Endothelial cell of umbilical vein (primary cell): ENCODE measurements at regions not wholly inside any gene's neighbourhood (a gene's known extent, or its start where the extent isn't known, plus 50 kb on each side); places are given as distances from the start of the nearest gene placed in this dataset.

Experiments used
- BruUV-seq: library from RNA; stranded (reverse); fragments of 400-500 nt; replicated peaks from 2 replicates; lab custom pipeline; 2021; lab: Mats Ljungman, UMichigan
- CTCF ChIA-PET: fragments of 300-600, 350-600 bp; sonication (Branson Sonifier 250); formaldehyde crosslinking; loops from one replicate; lab custom pipeline; 2021; ENCODE audit warnings: antibody characterized with exemption, inconsistent platforms; lab: Charles Lee
- POLR2A ChIA-PET: fragments of 300-600, 350-600 bp; sonication (Branson Sonifier 250); formaldehyde crosslinking; loops from one replicate; lab custom pipeline; 2021; ENCODE audit warnings: antibody characterized with exemption, inconsistent platforms; lab: Charles Lee
- DNase-seq: peaks from one replicate; pipeline ENCODE4 v3.0.0-alpha.2; 2011; ENCODE audit warnings: low read depth, low spot score
- FAIRE-seq: peaks from 2 replicates; lab custom pipeline; 2011; peaks lifted over from hg19 to GRCh38; lab: Jason Lieb, UNC
- H2AFZ ChIP-seq: 2 replicates; pipeline ENCODE4 v1.6.0; 2012; ENCODE audit warnings: low read depth, low read length, control low read depth, inconsistent platforms
- H3K27ac ChIP-seq: 2 replicates; pipeline ENCODE4 v1.5.1; 2011; ENCODE audit warnings: low read depth, mild to moderate bottlenecking, control low read depth, low read length, moderate library complexity; ENCODE audit not compliant: insufficient read depth
- H3K27me3 ChIP-seq, 2 experiments: 2 replicates each; pipeline versions ENCODE4 v1.6.0 to v1.6.1; 2011; ENCODE audit warnings: low read length in 2 of 2, mixed read lengths in 1 of 2; ENCODE audit not compliant: control insufficient read depth in 2 of 2, insufficient read depth in 2 of 2
- H3K36me3 ChIP-seq, 2 experiments: 2 replicates in 1 of 2; 3 replicates in 1 of 2; pipeline ENCODE4 v1.5.1; 2011; ENCODE audit warnings: low read length in 2 of 2, mild to moderate bottlenecking in 1 of 2, moderate library complexity in 1 of 2; ENCODE audit not compliant: control insufficient read depth in 2 of 2, insufficient read depth in 2 of 2; ENCODE audit errors: extremely low read depth in 1 of 2
- H3K4me1 ChIP-seq: 3 replicates; pipeline ENCODE4 v1.5.1; 2011; ENCODE audit warnings: mild to moderate bottlenecking, low read length; ENCODE audit not compliant: control insufficient read depth, insufficient read depth; ENCODE audit errors: extremely low read depth
- H3K4me2 ChIP-seq: 2 replicates; pipeline ENCODE4 v1.6.1; 2011; ENCODE audit warnings: low read length, control low read depth, mixed read lengths; ENCODE audit not compliant: insufficient read depth
- H3K4me3 ChIP-seq, 3 experiments: fragments of 200-600 bp in 1 of 3; sonication (generic), shearing (Covaris generic) in 1 of 3; replicated peaks in 1 of 3; 2 replicates each; pipeline ENCODE4 v1.5.1; 2011 to 2016; ENCODE audit warnings: control low read depth in 3 of 3, low read length in 3 of 3, mild to moderate bottlenecking in 2 of 3, inconsistent platforms in 1 of 3, low read depth in 1 of 3, moderate library complexity in 1 of 3; ENCODE audit not compliant: insufficient read depth in 1 of 3
- H3K79me2 ChIP-seq: 2 replicates; pipeline ENCODE4 v1.6.0; 2012; ENCODE audit warnings: low read length, inconsistent platforms; ENCODE audit not compliant: control insufficient read depth, insufficient read depth
- H3K9ac ChIP-seq: replicated peaks from 2 replicates; pipeline ENCODE3; 2011; ENCODE audit warnings: low read length, control low read depth; ENCODE audit not compliant: insufficient read depth; ENCODE audit errors: extremely low read depth
- H3K9me1 ChIP-seq: replicated peaks from 3 replicates; pipeline ENCODE4 v1.6.0; 2011; ENCODE audit warnings: mild to moderate bottlenecking, low read length; ENCODE audit not compliant: control insufficient read depth, insufficient read depth; ENCODE audit errors: extremely low read depth
- H3K9me3 ChIP-seq: replicated peaks from 2 replicates; pipeline ENCODE4 v1.5.1; 2012; ENCODE audit warnings: low read length, inconsistent platforms; ENCODE audit not compliant: control insufficient read depth, insufficient read depth
- H4K20me1 ChIP-seq: replicated peaks from 2 replicates; pipeline ENCODE3; 2011; ENCODE audit warnings: mild to moderate bottlenecking, low read length; ENCODE audit not compliant: control insufficient read depth, insufficient read depth; ENCODE audit errors: extremely low read depth
- EZH2 ChIP-seq: IDR thresholded peaks from 2 replicates; pipeline ENCODE4 v1.6.1; 2012; ENCODE audit warnings: borderline replicate concordance, low read depth, mild to moderate bottlenecking, moderate library complexity, low read length, inconsistent platforms; ENCODE audit not compliant: severe bottlenecking
- FOS ChIP-seq: IDR thresholded peaks from 2 replicates; pipeline ENCODE4 v1.6.1; 2011; ENCODE audit warnings: mild to moderate bottlenecking, low read length, moderate library complexity, borderline replicate concordance; ENCODE audit not compliant: insufficient read depth
- GATA2 ChIP-seq: IDR thresholded peaks from 2 replicates; pipeline ENCODE4 v1.7.0; 2011; ENCODE audit warnings: low read depth, mild to moderate bottlenecking, moderate library complexity, mixed read lengths, low read length; ENCODE audit not compliant: insufficient read length, insufficient read depth
- JUN ChIP-seq: IDR thresholded peaks from 2 replicates; pipeline ENCODE4 v1.6.1; 2011; ENCODE audit warnings: borderline replicate concordance, low read depth; ENCODE audit not compliant: insufficient read length, insufficient read depth
- MYC ChIP-seq: IDR thresholded peaks from one replicate; pipeline ENCODE4 v1.6.1; 2011; ENCODE audit warnings: mild to moderate bottlenecking, low read depth, low read length
- POLR2A ChIP-seq: IDR thresholded peaks from 2 replicates; pipeline ENCODE4 v1.6.1; 2012; ENCODE audit warnings: low read depth, mild to moderate bottlenecking, control low read depth, low read length
- POLR2AphosphoS5 ChIP-seq: IDR thresholded peaks from 2 replicates; pipeline ENCODE4 v1.6.1; 2012; ENCODE audit warnings: low read depth, mild to moderate bottlenecking, control low read depth, low read length, moderate library complexity; ENCODE audit not compliant: insufficient read depth
- dilution Hi-C: fragments of 300-500 bp; cut with MboI; formaldehyde crosslinking; loops from one replicate; pipeline ENCODE4 v1.15.0; 2019; ENCODE audit warnings: low sequenced_read_pairs; ENCODE audit not compliant: extremely low pct_ligation_motif_present
- intact Hi-C: fragments of 100-400 bp; cut with micrococcal nuclease; formaldehyde crosslinking; loops from one replicate; pipeline ENCODE4 v1.10.0; 2022
- TF ChIP-seq, protein P1 (sequence below), 2 donors: IDR thresholded peaks; 1 replicate in 1 of 2; 2 replicates in 1 of 2; pipeline ENCODE4 v1.5.1; 2011; ENCODE audit warnings: low read length in 2 of 2, mild to moderate bottlenecking in 2 of 2, moderate library complexity in 2 of 2, control low read depth in 1 of 2, inconsistent platforms in 1 of 2, low read depth in 1 of 2; ENCODE audit not compliant: insufficient read depth in 1 of 2; ENCODE audit errors: extremely low read depth in 1 of 2
- TF ChIP-seq, protein P2 (sequence below): IDR thresholded peaks from 2 replicates; pipeline ENCODE4 v1.6.1; 2011; ENCODE audit not compliant: insufficient read depth, insufficient read length

DNA sequence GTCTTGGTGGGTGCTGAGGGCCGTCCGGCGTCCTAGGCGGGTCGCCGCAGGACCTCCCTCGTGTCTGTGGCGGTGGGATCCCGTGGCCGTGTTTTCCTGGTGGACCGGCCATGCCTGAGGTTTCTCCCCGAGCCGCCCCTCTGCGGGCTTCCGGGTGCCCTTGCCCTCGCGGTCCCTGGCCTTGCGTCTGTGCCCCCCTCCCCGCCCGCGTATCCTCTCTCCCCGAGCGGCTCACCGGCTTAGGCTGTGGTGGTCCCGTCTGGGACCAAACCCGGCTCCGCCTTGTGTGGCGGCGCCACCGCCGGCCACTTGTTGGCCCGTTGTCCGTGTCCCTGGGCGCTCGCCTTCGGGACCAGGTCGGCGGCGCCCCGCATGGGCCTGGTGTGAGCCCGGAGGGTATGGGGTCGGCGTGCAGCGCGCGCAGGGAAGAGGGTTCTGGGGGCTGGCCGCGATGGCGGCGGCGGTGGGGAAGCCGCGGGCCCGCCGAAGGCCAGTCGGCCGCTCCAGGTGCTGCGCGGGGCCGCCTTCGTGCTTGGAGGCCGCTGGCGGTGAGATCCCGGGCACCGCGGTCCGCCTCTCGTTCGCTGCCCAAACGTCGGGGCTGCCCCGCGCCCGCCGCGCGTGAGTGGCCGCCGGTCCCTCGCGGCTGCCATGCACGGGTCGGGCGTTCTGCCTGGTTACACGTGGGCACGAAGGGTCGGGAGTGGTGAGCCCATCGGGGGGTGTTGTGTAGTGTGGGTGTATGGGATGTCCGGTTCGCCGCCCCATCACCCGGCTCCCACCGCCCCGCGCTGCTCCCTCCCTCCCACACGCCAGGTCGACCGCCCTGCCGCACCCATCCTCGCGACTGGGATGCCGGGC, 3899.1 kb upstream of the OR11H1 start:
- H3K4me1 ChIP-seq: no peaks in the 10 kb centered on the region
- POLR2A ChIA-PET: no interaction called here
- H3K27me3 ChIP-seq: no peaks in the 10 kb centered on the region
- DNase-seq (no peak), FAIRE-seq (no peak)
- H3K27ac ChIP-seq: no peak overlapping the region
- no peak overlapping the region for H3K4me2 ChIP-seq
- H3K36me3 ChIP-seq: no peaks in the 10 kb centered on the region
- BruUV-seq: no TSS peak
- no peak for TF ChIP-seq POLR2A
- TF ChIP-seq, protein P1, sequence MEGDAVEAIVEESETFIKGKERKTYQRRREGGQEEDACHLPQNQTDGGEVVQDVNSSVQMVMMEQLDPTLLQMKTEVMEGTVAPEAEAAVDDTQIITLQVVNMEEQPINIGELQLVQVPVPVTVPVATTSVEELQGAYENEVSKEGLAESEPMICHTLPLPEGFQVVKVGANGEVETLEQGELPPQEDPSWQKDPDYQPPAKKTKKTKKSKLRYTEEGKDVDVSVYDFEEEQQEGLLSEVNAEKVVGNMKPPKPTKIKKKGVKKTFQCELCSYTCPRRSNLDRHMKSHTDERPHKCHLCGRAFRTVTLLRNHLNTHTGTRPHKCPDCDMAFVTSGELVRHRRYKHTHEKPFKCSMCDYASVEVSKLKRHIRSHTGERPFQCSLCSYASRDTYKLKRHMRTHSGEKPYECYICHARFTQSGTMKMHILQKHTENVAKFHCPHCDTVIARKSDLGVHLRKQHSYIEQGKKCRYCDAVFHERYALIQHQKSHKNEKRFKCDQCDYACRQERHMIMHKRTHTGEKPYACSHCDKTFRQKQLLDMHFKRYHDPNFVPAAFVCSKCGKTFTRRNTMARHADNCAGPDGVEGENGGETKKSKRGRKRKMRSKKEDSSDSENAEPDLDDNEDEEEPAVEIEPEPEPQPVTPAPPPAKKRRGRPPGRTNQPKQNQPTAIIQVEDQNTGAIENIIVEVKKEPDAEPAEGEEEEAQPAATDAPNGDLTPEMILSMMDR (IDR thresholded peaks at IDR 0.05; ENCODE audit: extremely low read depth in 1 of 2, insufficient read depth in 1 of 2, low read depth in 1 of 2, low read length in 2 of 2): no peak
- no peak for TF ChIP-seq FOS
- TF ChIP-seq GATA2: no peak
- TF ChIP-seq POLR2AphosphoS5: no peak
- no peak for TF ChIP-seq JUN
- TF ChIP-seq MYC: no peak
- TF ChIP-seq, protein P2, sequence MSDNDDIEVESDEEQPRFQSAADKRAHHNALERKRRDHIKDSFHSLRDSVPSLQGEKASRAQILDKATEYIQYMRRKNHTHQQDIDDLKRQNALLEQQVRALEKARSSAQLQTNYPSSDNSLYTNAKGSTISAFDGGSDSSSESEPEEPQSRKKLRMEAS: no peak
- TF ChIP-seq EZH2: no peak
- no peaks in the 10 kb centered on the region for H4K20me1 ChIP-seq
- intact Hi-C loops: no loop called here
- dilution Hi-C loops: no loop called here
- no peaks in the 10 kb centered on the region for H3K79me2 ChIP-seq
- no peak overlapping the region for H3K9ac ChIP-seq
- H3K4me3 ChIP-seq: no peak overlapping the region
- CTCF ChIA-PET: no interaction called here
- no peaks in the 10 kb centered on the region for H3K9me1 ChIP-seq
- no peak overlapping the region for H2AFZ ChIP-seq
- H3K9me3 ChIP-seq: peaks cover 22% of the 10 kb centered on the region
